Colonic mucosa (tissue), 4 donors: ENCODE measurements at regions not wholly inside any gene's neighbourhood (a gene's known extent, or its start where the extent isn't known, plus 50 kb on each side); places are given as distances from the start of the nearest gene placed in this dataset.

ENCODE experiments used
- DNase-seq: peaks from one replicate; pipeline ENCODE4 v3.0.0-alpha.2; 2020
- H3K27ac ChIP-seq: fragments of 200-600 bp; one replicate; pipeline ENCODE4 v1.8.0; 2021
- H3K27me3 ChIP-seq: fragments of 200-600 bp; one replicate; pipeline ENCODE4 v1.8.0; 2021
- H3K36me3 ChIP-seq: fragments of 200-600 bp; one replicate; pipeline ENCODE4 v1.8.0; 2021
- H3K4me1 ChIP-seq: fragments of 200-600 bp; one replicate; pipeline ENCODE4 v1.8.0; 2021; ENCODE audit warnings: mild to moderate bottlenecking
- H3K4me3 ChIP-seq: fragments of 200-600 bp; one replicate; pipeline ENCODE4 v1.8.0; 2021
- H3K9ac ChIP-seq, 2 donors: one replicate each; pipeline ENCODE4 v1.7.0; 2013; ENCODE audit warnings: control low read depth in 2 of 2, low read depth in 2 of 2, low read length in 2 of 2
- H3K9me3 ChIP-seq: fragments of 200-600 bp; one replicate; pipeline ENCODE4 v1.8.0; 2021
- CTCF ChIP-seq: fragments of 200-600 bp; IDR thresholded peaks from one replicate; pipeline ENCODE4 v1.8.0; 2022; ENCODE audit warnings: antibody characterized with exemption, mild to moderate bottlenecking
- intact Hi-C: fragments of 100-400 bp; cut with DNase I; formaldehyde crosslinking; loops from one replicate; pipeline ENCODE4 v1.14.1; 2022
- donor health status: healthy.
- donor health status: DM: no; HTN: no; CAD: no.
- donor health status: DM: no; HTN: no; CAD: no.

DNA sequence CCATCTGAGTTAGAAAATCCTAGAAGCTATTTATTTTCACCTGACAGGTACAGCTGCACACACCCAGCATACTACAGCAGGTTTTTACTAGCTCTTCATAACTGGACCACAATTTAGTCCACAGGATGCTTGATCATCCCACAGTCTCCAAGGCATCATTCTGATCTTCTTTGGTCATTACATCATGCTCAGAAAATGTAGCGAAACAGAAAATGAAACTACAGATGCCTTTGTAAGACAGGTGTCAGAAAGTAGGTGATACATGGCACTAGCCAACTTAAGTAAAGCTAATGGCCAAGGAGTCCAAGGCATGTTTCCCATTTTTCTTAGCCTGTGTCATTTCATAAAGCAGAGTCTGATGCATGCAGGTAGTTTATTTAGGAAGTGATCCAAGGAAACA, 102.3 kb downstream of the HTR1B start:
- H3K27ac ChIP-seq: no peak overlapping the region
- no peak overlapping the region for H3K4me3 ChIP-seq
- no peak for TF ChIP-seq CTCF
- DNase-seq: no peak
- no peaks in the 10 kb centered on the region for H3K4me1 ChIP-seq
- no peaks in the 10 kb centered on the region for H3K27me3 ChIP-seq
- intact Hi-C loops: no loop called here
- H3K9ac ChIP-seq: no peak overlapping the region
- H3K9me3 ChIP-seq: no peaks in the 10 kb centered on the region
- H3K36me3 ChIP-seq: no peaks in the 10 kb centered on the region

GRCh38 chr6:77356821-77357220, 106.5 kb downstream of the HTR1B start:
- no peak for TF ChIP-seq CTCF
- no peak for DNase-seq
- no peak overlapping the region for H3K9ac ChIP-seq
- intact Hi-C loops: no loop called here
- H3K27me3 ChIP-seq: no peaks in the 10 kb centered on the region
- H3K9me3 ChIP-seq: no peaks in the 10 kb centered on the region
- H3K27ac ChIP-seq: no peak overlapping the region
- H3K36me3 ChIP-seq: no peaks in the 10 kb centered on the region
- no peaks in the 10 kb centered on the region for H3K4me1 ChIP-seq
- no peak overlapping the region for H3K4me3 ChIP-seq

DNA sequence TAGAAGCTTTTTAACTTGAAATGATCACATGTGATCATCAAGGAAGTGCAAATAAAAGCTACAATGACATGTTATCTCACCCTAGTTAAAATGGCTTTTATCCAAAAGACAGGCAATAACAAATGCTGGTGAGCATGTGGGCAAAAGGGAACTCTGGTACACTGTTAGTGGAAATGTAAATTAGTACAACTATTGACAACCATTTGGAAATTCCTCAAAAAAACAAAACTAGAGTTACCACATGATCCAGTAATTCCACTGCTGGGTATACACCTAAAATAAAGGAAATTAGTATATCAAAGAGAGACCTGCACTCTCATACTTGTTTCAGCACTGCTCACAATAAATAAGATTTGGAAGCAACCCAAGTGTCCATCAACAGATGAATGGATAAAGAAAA, 108.7 kb downstream of the HTR1B start:
- no peaks in the 10 kb centered on the region for H3K4me1 ChIP-seq
- no peak overlapping the region for H3K27ac ChIP-seq
- no peaks in the 10 kb centered on the region for H3K9me3 ChIP-seq
- no peak for TF ChIP-seq CTCF
- H3K27me3 ChIP-seq: no peaks in the 10 kb centered on the region
- H3K36me3 ChIP-seq: no peaks in the 10 kb centered on the region
- no peak for DNase-seq
- H3K4me3 ChIP-seq: no peak overlapping the region
- no peak overlapping the region for H3K9ac ChIP-seq
- intact Hi-C loops: no loop called here

GRCh38 chr6:77353129-77353528, 110.2 kb downstream of the HTR1B start:
- no peak for TF ChIP-seq CTCF
- intact Hi-C loops: no loop called here
- H3K36me3 ChIP-seq: no peaks in the 10 kb centered on the region
- no peaks in the 10 kb centered on the region for H3K27me3 ChIP-seq
- no peaks in the 10 kb centered on the region for H3K4me1 ChIP-seq
- H3K4me3 ChIP-seq: no peak overlapping the region
- H3K27ac ChIP-seq: no peak overlapping the region
- DNase-seq: no peak
- H3K9me3 ChIP-seq: no peaks in the 10 kb centered on the region
- no peak overlapping the region for H3K9ac ChIP-seq

DNA sequence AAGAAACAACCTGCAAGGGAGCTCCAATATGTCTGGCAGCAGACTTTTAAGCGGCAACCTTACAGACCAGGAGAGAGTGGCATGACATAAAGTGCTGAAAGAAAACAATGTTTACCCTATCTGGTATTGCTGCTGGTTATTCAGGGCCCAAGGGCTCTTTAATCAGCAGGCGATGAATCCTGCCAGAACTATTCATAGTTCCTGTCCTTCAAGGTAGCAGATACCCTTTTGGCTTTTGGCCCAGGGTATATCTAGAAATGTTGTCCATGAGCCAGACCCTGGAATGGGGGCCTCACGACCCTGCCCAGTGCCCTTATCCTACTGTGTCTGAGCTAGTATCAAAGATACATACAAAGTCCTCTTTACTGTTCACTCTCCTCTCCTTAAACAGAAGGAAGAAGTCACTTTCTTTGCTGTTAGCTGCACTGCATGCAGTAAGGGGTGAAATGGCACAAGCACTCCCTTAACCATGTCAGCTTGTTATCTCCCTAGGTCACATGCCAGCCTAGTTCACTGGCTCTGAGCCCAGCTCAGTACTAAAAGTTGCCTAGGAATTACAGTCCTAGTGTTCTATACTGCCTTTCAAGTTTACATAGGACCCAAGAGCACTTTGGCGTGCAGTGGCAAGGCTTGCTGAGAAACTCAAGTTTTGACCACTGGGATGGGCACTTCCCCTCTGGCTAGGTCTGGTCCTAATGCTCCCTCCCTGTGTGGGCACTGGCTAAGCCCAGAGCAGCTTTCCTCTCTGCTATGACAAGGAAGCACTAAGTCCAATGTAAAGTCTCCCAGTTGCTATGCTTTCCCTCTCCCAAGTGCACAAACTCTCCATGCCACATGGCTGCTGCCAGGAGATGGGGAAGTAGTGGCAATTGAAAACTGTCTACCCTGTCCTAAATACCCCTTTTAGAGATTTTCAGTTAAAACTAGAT, 122.0 kb downstream of the HTR1B start:
- Histone ChIP-seq H3K9ac (no peak overlapping the region), H3K36me3 (no peaks in the 10 kb centered on the region), H3K27ac (no peak overlapping the region), H3K4me3 (no peak overlapping the region), H3K9me3 (no peaks in the 10 kb centered on the region), H3K27me3 (no peaks in the 10 kb centered on the region), H3K4me1 (no peaks in the 10 kb centered on the region)
- no peak for TF ChIP-seq CTCF
- DNase-seq: no peak
- intact Hi-C loops: no loop called here
